GM21737 (cell line): ENCODE measurements at regions not wholly inside any gene's neighbourhood (a gene's known extent, or its start where the extent isn't known, plus 50 kb on each side); places are given as distances from the start of the nearest gene placed in this dataset.
"Not testable (repeated sequence)": the region's sequence is repeated elsewhere in the genome, so short reads cannot be mapped to it uniquely, and the experiment has no call there.

Experiments
- ATAC-seq: cut with Tn5 transposase; IDR thresholded peaks from one replicate; pipeline ENCODE4 v1.9.1; 2021; ENCODE audit warnings: mild to moderate bottlenecking, moderate library complexity; ENCODE audit not compliant: unreplicated experiment

- no peak for ATAC-seq
Measured at GRCh38 chr13:44313674-44314073, 60.0 kb upstream of the SERP2 start.

GRCh38 chr13:44314160-44314559 lies 59.5 kb upstream of the SERP2 start:
- ATAC-seq: not testable (repeated sequence)

GRCh38 chr13:44317752-44318151 lies 55.9 kb upstream of the SERP2 start:
- no peak for ATAC-seq

- no peak for ATAC-seq
Measured at GRCh38 chr13:44318161-44318560, 55.5 kb upstream of the SERP2 start.

GRCh38 chr13:44320611-44321010 lies 53.0 kb upstream of the SERP2 start:
- no peak for ATAC-seq

- ATAC-seq: no peak
Measured at GRCh38 chr13:44321961-44322360, 51.7 kb upstream of the SERP2 start.

GRCh38 chr13:44322928-44323327 lies 50.7 kb upstream of the SERP2 start:
- no peak for ATAC-seq

GRCh38 chr13:44323754-44324153 lies 49.9 kb upstream of the SERP2 start:
- no peak for ATAC-seq
